ENCODE measurements at regions not wholly inside any gene's neighbourhood (a gene's known extent, or its start where the extent isn't known, plus 50 kb on each side); places are given as distances from the start of the nearest gene placed in this dataset.

GRCh38 chr9:82558855-82559630, 503.9 kb downstream of the RASEF start:
- Histone ChIP-seq H3K36me3 (ENCODE audit: control insufficient read depth in 1 of 2, insufficient read depth in 2 of 2, low read length in 2 of 2) (no peaks in the 10 kb centered on the region), H3K9me2 (ENCODE audit: insufficient read depth) (no peaks in the 10 kb centered on the region), H4K20me1 (ENCODE audit: insufficient read depth) (no peaks in the 10 kb centered on the region; the same call in 1 of the 2 replicates), H3K27me3 (ENCODE audit: insufficient read depth, low read length) (no peaks in the 10 kb centered on the region), H3K4me2 (ENCODE audit: low read length) (no peak overlapping the region), H3K9me3 (ENCODE audit: control insufficient read depth in 1 of 2, insufficient read depth in 1 of 2, low read depth in 1 of 2, low read length in 2 of 2) (peaks cover 0 to 8% of the 10 kb centered on the region in 2 experiments; a peak in 1 of 4 replicates), H2AFZ (ENCODE audit: low read depth, low read length, poor library complexity, severe bottlenecking) (no peak overlapping the region), H3K4me3 (replicated peaks in 1 of 2; ENCODE audit: low read depth in 1 of 2, low read length in 2 of 2) (no peak overlapping the region), H3K27ac (ENCODE audit: low read depth, low read length) (no peak overlapping the region), H3K4me1 (ENCODE audit: control insufficient read depth in 1 of 2, insufficient read depth in 2 of 2, low read length in 2 of 2) (no peaks in the 10 kb centered on the region), H3K9ac (ENCODE audit: low read length) (no peak overlapping the region), H3K79me2 (ENCODE audit: insufficient read depth, low read length) (no peaks in the 10 kb centered on the region)
- no peak for ATAC-seq
- ChIA-PET CTCF (no interaction called here), POLR2A (no interaction called here), RAD21 (ENCODE audit: low non-redundant PET in 1 of 2, low total read pairs in 2 of 2, uncharacterized antibody in 2 of 2, unreplicated experiment in 2 of 2) (no interaction called here)
- DNase-seq (ENCODE audit: low read depth, low spot score), result no peak
- intact Hi-C loops (cut with micrococcal nuclease), result no loop called here
- no TSS peak for BruUV-seq (replicated peaks)
- TF ChIP-seq YY1 (IDR thresholded peaks at IDR 0.05; ENCODE audit: extremely low read depth, insufficient replicate concordance, low read depth, low read length), result no peak
- TF ChIP-seq JUND (IDR thresholded peaks at IDR 0.05), result no peak
- TF ChIP-seq ZFX (IDR thresholded peaks at IDR 0.05), result no peak
- no peak for TF ChIP-seq MAX (IDR thresholded peaks at IDR 0.05)

- ChIA-PET CTCF (no interaction called here), RAD21 (ENCODE audit: low non-redundant PET in 1 of 2, low total read pairs in 2 of 2, uncharacterized antibody in 2 of 2, unreplicated experiment in 2 of 2) (no interaction called here), POLR2A (no interaction called here)
- Histone ChIP-seq H3K79me2 (ENCODE audit: insufficient read depth, low read length) (no peaks in the 10 kb centered on the region), H3K36me3 (ENCODE audit: control insufficient read depth in 1 of 2, insufficient read depth in 2 of 2, low read length in 2 of 2) (no peaks in the 10 kb centered on the region), H2AFZ (ENCODE audit: low read depth, low read length, poor library complexity, severe bottlenecking) (no peak overlapping the region), H3K27me3 (ENCODE audit: insufficient read depth, low read length) (no peaks in the 10 kb centered on the region), H4K20me1 (ENCODE audit: insufficient read depth) (no peaks in the 10 kb centered on the region), H3K4me1 (ENCODE audit: control insufficient read depth in 1 of 2, insufficient read depth in 2 of 2, low read length in 2 of 2) (no peaks in the 10 kb centered on the region), H3K9me3 (ENCODE audit: control insufficient read depth in 1 of 2, insufficient read depth in 1 of 2, low read depth in 1 of 2, low read length in 2 of 2) (peaks cover 0 to 3% of the 10 kb centered on the region in 2 experiments; a peak in 1 of 4 replicates), H3K27ac (ENCODE audit: low read depth, low read length) (no peak overlapping the region), H3K4me2 (ENCODE audit: low read length) (no peak overlapping the region), H3K4me3 (replicated peaks in 1 of 2; ENCODE audit: low read depth in 1 of 2, low read length in 2 of 2) (no peak overlapping the region), H3K9ac (ENCODE audit: low read length) (no peak overlapping the region), H3K9me2 (ENCODE audit: insufficient read depth) (no peaks in the 10 kb centered on the region)
- TF ChIP-seq ATF3 (IDR thresholded peaks at IDR 0.05) (no peak), EZH2 (IDR thresholded peaks at IDR 0.05) (no peak), CEBPB (IDR thresholded peaks at IDR 0.05; ENCODE audit: low read depth) (no peak), FOSL1 (IDR thresholded peaks at IDR 0.05; ENCODE audit: low read depth) (no peak), ELF1 (IDR thresholded peaks at IDR 0.05; ENCODE audit: borderline replicate concordance, low read depth) (no peak), SIN3A (IDR thresholded peaks at IDR 0.05; ENCODE audit: low read depth) (no peak), CTCF (IDR thresholded peaks at IDR 0.05 in 2 of 3, conservative IDR thresholded peaks at IDR 0.05 in 1 of 3; ENCODE audit: borderline replicate concordance in 1 of 3, insufficient read depth in 1 of 3, low read depth in 2 of 3, low read length in 2 of 3) (no peak), YY1 (IDR thresholded peaks at IDR 0.05; ENCODE audit: extremely low read depth, insufficient replicate concordance, low read depth, low read length) (no peak), SRF (IDR thresholded peaks at IDR 0.05; ENCODE audit: low read depth) (no peak), TCF7L2 (IDR thresholded peaks at IDR 0.05; ENCODE audit: borderline replicate concordance, extremely low read depth, insufficient read depth, insufficient read length) (no peak), MAX (IDR thresholded peaks at IDR 0.05) (no peak), JUND (IDR thresholded peaks at IDR 0.05) (no peak), CBX3 (IDR thresholded peaks at IDR 0.05; ENCODE audit: low read depth) (no peak), EGR1 (IDR thresholded peaks at IDR 0.05; ENCODE audit: low read depth) (no peak), EZH2phosphoT487 (IDR thresholded peaks at IDR 0.05; ENCODE audit: borderline replicate concordance) (no peak)
- intact Hi-C loops (cut with micrococcal nuclease), result no loop called here
- no TSS peak for BruUV-seq (replicated peaks)
- ATAC-seq, result no peak
- no peak for DNase-seq (ENCODE audit: low read depth, low spot score)
These were observed 502.9 kb downstream of the RASEF start for GRCh38 chr9:82560036-82560435.
